ENCODE measurements at regions not wholly inside any gene's neighbourhood (a gene's known extent, or its start where the extent isn't known, plus 50 kb on each side); places are given as distances from the start of the nearest gene placed in this dataset.
"Not testable (repeated sequence)": the region's sequence is repeated elsewhere in the genome, so short reads cannot be mapped to it uniquely, and the experiment has no call there.

DNA sequence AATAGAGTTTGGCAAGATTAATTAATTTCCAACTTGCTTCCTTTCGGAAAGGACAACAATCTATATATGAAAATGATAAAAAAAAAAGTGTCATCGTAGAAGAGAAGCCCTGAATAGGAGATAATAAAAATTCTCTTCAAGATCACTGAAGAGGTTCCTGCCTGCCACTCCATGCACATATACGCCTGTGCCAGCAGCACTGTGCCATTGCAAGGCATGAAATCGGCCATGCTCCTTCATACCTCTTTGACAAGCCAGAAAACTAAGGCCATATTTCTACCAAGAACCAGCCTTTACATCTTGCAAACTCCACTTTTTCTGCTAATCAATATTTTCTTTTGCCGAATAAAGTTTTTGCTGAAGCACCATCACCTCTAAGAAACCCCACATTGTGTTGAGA is 365.5 kb downstream of the CXXC4 start:
- no peak for DNase-seq (ENCODE audit: low spot score)

DNA sequence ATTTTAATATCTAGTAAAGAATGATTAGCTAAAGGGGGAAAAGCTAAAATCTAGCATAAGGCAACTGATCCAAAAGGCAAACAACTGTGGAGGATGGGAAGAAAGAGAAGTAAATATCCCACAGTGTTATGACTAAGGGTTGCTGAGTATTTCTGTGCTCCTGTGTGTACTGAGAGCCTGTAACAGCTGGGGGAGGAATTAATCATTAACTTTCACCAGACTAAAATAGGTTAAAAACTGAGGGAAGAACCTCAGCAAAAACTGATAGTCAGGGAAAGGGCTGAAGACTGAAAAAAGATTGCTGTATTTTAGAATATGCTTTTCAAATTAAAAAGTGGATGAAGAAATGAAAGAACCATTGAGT is 365.9 kb downstream of the CXXC4 start:
- DNase-seq (ENCODE audit: low spot score), result peak; percentile 78

DNA sequence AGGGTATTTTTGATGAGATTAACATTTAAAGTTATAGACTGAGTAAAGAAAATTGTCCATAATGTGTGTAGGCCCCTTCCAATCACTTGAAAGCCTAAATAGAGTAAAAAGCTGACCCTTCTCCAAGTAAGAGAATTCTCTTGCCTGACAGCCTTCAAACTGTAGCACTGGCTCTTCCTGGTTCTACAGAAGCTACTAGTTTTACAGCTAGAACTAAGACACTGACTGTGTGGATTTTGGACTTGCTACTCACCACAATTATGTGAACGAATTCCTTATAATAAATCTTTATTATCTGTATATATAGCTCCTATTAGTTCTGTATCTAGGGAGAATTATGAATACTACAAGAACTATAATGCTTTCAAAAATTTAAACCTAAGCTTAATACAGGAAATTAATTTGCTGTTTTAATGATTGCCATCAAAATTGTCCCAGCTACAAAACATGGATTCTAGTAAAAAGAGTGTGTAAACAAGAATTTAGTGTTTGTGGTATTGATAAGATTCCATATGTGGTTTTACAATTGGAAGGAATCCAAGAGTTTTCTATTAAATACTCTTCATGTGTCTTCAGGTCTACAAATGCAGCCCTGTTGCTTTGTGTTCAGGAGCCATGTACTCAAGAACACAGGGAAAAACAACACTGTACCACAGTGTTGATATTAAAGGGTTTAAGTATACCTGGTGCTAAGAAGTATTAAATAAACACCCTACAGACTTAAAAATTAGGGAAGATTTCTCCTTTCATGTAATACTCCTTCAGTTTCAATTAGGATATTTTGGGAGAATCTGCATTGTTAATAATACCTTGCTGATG is 366.5 kb downstream of the CXXC4 start:
- peak; percentile 8 for DNase-seq (ENCODE audit: low spot score)

DNA sequence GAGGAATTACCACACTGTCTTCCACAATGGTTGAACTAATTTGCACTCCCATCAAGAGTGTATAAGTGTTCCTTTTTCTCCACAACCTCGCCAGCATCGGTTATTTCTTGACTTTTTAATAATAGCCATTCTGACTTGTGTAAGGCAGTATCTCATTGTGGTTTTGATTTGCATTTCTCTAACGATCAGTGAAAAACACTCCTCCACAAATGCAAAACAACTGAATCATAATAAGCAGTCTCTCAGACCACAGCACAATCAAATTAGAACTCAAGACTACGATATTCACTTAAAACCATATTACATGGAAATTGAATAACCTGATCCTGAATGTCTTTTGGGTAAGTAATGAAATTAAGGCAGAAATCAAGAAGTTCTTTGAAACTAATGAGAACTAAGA is 371.7 kb downstream of the CXXC4 start:
- no peak for DNase-seq (ENCODE audit: low spot score)

DNA sequence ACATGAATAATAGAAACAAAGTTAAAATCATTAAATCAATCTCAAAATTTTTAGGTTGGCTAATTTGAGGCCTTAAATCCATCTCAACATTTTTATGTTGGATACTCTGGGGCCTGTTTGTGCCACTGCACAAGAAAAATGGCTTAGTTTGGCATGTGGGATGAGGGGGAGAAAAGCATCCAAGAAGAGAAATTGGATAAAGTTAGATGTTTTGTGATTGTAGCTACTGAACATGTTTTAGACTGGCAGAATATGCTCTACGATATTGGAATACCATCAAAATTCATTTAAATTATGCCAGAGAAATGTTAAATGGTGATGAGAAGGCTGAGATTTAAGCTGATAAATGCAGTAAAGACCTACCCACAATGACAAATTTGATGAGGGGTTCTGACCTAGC is 376.9 kb downstream of the CXXC4 start:
- no peak for DNase-seq (ENCODE audit: low spot score)

DNA sequence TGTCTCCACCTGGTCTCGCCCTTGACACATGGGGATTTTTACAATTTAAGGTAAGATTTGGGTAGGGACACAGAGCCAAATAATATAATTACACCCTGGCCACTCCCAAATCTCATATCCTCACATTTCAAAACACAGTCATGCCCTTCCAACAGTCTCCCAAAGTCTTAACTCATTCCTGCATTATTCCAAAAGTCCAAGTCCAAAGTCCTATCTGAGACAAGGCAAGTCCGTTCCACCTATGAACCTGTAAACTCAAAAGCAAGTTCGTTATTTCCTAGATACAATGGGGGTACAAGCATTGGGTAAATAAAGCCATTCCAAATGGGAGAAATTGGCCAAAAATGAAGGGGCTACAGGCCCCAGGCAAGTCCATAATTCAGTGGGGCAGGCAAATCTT is 380.8 kb downstream of the CXXC4 start:
- DNase-seq (ENCODE audit: low spot score), result no peak

DNA sequence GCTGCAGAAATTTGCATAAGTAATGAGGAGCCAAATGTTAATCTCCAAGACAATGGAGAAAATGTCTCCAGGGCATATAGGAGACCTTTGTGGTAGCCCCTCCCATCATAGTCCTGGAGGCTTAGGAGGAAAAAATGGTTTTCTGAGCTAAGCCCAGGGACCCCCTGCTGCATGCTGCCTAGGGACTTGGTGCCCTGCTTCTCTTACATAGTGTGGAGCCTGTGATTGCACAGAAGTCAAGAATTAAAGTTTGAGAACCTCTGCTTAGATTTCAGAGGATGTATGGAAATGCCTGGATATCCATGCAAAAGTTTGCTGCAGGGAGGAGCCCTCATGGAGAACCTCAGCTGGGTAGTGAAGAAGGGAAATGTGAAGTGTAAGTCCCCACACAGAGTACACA is 379.4 kb upstream of the TACR3 start:
- DNase-seq (ENCODE audit: low spot score), result no peak

DNA sequence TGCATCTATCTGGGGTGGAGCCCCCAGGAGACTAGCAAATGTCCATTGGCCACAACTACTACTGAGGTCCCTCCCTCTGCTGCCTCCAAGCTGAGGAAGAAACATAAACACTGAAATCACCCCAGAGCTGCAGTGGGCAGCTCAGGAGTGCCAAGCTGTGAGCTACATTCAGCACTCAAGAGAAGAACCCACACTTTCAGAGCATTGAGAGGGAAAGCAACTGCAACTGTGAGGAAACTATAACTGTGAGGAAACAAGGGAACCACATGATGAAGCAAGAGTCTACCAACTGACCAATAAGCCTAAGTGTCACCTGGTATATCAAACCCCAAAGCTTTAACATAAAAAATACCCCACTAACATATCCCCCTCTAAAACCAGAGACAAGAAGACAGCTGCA is 373.5 kb upstream of the TACR3 start:
- DNase-seq (ENCODE audit: low spot score), result no peak

DNA sequence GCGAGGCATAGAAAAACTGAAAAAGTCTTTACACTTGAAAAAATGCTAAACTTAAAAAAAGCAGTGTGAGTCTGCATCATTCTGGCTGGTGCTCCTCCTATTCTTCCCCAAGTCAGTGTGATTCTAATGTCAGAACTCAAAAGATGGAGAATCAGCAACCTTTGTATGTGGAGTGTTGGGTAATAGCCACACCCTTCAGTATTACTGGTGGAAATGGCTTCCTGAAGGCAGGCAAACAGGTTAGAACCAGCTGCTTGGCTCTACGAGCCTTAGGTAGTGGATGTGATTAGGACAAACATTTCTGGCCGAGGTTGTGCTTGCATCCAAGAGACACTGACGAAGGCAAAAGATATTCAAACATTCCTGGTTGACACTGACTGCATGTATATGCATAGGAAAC is 353.4 kb upstream of the TACR3 start:
- no peak for DNase-seq (ENCODE audit: low spot score)

DNA sequence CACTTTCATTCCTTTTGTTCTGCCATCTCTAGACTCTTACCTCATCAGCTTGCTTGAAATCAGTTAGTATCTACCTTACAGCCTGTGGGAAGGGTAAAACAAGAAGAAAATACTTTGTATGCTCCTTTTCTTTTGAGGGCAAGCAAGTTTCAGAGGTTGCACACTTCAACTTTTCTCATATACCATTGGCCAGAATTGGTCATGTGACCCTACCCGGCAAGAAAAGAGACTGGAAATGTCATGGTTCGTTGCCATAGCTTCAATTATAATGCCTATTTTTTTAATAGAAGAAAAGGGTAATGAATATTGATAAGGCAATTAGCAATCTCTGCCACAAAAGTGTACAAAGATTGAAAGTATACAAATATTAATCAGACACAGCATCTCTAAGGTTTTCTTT is 346.7 kb upstream of the TACR3 start:
- no peak for DNase-seq (ENCODE audit: low spot score)

DNA sequence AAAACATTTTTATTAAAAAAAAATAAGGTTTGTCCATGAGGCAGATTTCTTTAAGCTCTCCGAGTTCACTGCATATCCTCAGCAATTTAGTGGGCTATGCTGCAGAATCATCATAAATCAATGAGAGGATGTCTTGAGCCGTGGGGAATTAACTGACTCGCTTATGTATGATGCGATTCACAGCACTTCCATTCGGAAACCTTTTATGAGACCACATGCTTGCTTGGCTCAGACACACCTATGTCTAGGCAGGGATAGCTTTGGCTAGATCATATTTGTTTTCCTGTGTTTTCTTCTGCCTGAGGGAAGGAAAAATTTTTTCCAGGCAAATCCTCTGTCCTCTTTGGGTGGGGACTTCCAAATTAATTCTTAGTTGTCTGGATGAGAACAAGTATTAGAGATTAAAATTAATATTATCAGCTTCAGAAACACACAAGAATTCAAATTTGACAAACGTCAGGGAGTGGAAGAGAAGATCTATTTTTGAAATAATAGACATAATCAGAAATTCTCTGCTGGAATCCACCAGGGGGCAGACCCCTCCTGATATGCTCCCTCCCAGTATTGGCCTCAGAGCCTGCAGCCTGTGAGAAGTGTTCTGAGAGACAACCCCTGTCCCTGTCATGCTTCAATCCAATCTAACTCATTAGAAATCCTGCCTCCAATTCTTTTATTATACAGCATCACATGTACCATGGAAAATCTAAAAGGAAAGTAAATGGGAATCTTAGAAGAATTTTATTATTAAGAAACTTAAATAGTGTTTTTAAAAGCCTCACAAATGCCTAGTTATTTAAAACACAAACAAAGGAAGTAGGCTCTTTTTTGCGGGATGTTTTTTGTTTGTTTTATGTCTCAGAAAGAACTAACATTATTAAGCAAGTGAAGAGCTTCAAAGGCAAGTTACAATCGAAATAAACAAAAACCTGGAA is 345.1 kb upstream of the TACR3 start:
- peak; percentile 50 for DNase-seq (ENCODE audit: low spot score)

DNA sequence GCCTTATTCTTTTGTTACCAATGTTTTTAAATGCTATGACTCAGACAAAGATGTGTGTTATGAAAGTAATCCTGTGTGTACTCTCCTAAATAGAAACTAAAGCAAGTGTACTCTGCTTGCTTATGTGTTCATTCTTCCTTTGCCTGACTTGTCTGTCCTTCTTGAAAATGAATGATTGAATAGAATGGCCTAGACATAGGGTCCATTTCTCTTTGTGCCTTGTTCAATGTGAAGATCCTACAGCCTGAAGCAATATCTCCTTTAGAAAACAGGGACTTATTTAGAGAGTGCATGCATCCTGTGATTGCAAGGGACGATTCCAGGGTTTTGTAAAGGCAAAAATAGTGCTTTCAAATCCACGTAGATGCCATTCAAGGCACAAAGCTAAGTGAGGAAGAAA is 343.6 kb upstream of the TACR3 start:
- no peak for DNase-seq (ENCODE audit: low spot score)

DNA sequence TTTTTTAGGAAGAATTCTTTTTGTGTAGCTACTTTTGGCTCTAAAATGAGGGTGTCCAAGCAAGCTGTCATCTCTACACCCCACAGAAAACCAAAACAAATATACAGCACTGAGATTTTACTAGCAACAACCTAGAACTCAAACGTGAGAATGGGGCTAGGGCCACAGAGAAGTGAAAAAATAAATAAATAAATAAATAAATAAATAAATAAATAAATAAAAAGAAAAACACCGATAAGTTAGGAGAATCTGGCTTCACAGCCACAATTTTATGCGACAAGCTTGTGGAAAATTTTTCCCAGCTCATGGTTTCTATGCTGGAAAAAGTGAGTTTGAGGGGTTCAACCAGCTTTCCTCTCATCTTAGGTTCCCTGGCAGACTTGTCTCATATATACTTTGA is 324.6 kb upstream of the TACR3 start:
- no peak for DNase-seq (ENCODE audit: low spot score)

DNA sequence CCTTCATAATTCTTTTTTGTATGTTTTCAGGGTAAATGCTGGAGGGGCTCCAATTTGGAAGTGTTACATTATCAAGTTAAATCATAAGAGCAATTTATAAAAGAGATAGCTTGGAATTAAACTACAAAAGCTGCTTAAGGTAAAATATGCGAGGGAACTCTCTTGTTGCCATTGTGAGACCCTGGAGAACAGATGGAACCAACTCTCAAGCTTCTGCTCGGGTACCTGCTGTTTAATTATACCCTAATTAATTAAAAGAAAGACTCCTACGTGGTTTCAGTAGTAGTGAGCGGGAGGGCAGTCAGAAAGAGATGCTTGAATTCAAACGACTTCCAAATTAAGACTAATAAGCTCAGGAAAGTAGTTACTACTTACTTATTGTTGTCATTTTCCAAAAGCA is 313.1 kb upstream of the TACR3 start:
- DNase-seq (ENCODE audit: low spot score), result no peak

DNA sequence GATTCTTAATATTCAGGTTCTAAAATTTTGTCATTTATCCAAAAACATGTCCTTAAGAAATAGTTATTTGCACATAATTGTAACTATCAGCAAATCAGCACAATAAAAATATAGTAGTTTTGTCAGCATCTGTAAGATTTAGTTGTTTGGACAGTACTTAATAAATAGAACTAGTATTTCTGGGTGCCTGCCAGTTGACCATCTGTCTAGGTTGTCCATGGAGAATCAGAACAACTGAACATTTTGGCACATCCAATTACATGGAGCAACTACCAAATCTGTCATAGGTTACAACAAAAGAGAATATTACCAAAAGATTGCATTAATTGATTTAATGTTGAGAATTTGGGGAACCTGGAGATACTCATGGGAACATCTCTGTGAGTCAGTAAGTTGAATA is 305.5 kb upstream of the TACR3 start:
- DNase-seq (ENCODE audit: low spot score), result no peak

DNA sequence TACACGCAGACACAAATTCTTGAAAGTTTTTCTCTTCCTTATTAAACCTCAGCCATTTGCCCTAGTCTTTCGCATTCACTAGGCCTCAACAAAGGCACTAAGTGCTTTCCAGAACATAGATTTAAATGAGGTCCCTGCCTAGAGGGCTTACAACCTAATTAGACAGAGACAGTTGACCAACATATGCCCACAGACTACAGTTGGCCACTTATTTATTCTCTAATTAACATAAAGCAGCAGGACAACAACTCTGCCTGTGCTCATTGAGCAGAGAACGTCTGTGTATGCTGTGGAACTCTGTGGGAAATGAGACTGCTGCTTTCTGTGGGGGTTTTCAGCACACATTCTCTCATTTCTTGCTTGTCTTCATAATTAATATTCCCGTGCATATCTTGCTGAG is 303.0 kb upstream of the TACR3 start:
- no peak for DNase-seq (ENCODE audit: low spot score)

DNA sequence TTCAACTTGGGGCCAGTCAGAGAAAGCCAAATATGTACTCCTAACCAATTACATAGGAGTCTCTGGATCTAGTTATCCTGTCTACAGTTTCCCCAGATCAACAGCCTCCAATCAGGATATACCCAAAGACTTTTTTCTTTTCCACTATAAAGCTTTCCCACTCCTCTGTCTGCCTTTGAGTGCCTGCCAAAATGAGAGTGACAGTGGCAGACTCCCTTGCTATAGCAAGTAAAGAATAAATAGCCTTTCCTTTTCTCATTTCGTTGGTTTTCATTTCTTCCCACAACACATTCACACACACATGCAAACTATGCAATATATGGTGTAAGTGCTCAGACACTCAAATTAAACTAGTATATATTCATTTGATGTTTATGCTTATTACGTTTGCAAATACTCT is 302.4 kb upstream of the TACR3 start:
- DNase-seq (ENCODE audit: low spot score), result no peak

DNA sequence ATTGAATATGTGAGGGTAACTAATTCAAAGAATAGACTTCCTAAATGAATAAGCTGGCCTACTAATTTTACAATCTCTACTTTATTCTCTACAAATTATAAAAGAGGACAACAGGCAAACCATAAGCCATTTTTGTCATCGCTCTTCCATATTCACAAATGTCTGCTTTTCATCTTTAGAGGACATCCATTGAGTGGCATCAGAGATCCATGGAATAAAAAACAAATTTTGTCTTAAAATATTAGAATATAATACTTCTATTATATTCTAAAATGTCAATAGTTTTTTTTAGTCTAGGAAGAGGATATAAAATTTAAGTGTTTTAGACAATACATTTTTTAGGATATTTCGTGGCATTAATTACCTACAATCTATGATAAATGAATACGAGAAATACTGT is 300.9 kb upstream of the TACR3 start:
- DNase-seq (ENCODE audit: low spot score), result no peak

DNA sequence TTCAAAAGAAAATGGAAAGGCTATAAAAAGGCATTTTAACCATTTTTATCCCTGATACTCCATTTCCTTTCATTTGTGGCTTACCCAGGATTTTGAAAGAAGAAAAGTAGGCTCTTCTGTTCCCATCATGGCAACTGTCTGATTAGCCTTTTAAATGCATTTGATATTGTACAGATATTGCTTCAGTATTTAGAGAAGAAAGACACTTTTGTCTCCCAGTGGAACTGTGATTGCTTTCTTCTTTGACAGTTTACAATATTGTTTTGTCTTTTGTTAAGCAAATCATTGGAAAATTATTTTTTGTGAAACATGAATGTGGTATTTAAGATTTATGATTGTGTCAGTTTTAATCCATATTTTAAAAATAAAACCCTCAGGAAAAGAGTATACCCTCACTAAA is 297.4 kb upstream of the TACR3 start:
- DNase-seq (ENCODE audit: low spot score), result no peak

DNA sequence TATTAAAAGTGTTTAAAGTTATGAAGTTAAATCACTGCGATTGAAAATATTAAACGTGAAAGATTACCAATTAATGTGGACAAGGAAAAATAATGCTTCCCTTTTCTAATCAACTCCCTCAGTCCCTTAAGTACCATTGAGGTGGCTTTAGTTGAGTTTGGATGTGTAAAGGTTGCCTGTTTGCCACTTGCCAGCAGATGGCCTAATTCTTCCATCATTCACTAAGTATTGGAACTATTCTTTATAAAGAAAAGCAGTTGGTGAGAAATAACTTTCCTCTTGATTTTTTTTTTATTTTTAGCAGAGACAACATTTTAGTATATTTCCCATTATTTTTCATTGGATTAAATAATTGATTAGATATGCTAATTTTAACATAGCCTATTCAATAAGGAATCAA is 295.9 kb upstream of the TACR3 start:
- DNase-seq (ENCODE audit: low spot score), result peak; percentile 6

DNA sequence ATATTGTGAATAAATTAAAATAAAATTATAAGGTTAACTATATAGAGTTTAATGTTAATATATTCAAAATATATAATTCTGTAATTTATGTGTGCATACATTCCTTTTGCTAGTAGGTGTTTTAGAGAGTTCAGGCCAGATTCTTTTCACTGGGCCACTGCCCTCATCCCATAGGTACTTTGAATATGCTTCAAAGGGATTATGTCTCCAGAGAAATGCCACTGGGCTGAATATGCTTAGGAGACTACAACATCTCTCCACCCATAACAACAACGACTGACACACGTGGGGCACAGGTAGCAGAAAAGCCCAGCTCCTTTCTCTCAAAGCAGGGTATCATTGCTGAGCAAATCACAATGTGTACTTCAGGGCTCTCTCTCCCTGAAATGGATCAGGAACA is 290.9 kb upstream of the TACR3 start:
- DNase-seq (ENCODE audit: low spot score), result no peak

DNA sequence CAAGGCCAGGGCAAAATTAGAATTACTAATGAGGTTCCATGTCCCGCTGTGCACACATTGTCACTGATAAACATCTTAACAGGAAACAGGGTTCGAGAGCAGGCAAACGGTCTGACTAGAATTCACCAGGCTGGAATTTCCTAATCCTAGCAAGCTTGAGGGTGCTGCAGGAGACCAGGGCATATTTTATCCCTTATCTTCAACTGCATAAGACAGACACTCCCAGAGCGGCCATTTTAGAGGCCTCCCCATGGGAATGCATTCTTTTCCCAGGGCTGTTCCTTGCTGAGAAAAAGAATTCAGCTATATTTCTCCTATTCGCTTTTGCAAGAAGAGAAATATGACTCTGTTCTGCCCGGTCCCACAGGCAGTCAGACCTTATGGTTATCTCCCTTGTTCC is 282.5 kb upstream of the TACR3 start:
- not testable (repeated sequence) for DNase-seq (ENCODE audit: low spot score)

DNA sequence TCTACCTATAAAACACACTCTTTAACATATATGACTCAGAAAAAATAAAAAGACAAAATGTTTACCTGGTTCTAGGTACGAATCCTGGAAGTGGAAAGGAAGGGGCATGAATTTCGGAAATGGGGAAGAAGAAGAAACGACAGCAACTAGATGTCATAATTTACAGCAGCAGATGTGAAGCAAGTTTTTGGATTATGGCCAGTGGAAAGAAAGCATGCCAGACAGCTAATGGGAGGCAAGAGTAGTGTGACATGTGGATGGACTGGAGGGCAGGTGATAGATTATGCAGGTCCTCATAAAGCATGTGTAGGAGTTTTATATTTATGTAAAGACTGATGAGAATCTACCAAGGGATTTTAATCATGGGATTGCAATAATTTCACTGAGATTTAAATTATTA is 279.0 kb upstream of the TACR3 start:
- no peak for DNase-seq (ENCODE audit: low spot score)

DNA sequence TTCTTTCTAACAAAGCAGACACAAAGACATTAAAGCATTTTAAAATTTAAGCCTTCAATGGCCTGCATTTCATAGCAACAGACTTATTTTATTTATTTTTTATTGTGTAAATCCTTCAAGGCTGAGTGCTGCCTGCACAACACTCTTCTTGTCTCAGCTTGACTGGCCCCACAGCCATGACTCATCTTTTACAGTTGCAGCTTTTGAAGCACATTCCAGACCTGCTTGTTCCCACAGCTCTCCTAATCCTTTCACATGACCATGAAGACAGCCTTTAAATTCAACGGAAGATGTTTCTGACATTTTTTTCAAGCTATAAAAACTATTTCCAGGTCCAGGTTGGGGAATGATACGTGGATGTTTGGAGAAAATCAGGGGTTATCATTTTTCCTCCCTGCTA is 276.9 kb upstream of the TACR3 start:
- peak; percentile 86 for DNase-seq (ENCODE audit: low spot score)

Data from kidney tubule cell (primary cell).